ENCODE measurements at regions not wholly inside any gene's neighbourhood (a gene's known extent, or its start where the extent isn't known, plus 50 kb on each side); places are given as distances from the start of the nearest gene placed in this dataset.

DNA sequence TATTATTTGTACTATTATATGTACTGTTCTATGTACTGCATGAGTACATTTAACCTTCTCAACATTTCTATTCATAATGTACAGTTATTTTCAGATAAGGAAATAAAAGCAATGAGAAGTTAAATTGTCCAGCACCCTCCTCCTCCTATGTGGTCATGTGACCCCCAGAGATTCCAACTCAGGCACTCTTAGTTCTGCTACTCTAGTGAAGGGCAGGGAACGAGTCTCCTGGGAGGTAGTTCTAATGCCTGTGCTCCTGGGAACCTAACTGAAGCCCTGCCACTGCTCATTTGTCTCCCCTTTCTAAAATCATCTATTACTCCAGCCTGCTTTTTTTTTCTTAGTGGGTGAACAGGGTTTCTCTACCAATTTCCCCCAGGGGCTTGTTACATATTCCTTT, 105.9 kb upstream of the GPRIN3 start:
- no peaks in the 10 kb centered on the region for H3K27me3 ChIP-seq (ENCODE audit: control insufficient read depth in 1 of 2, insufficient read depth in 2 of 2, low read length in 2 of 2)
- peaks cover 0 to 6% of the 10 kb centered on the region in 2 donors for H3K4me1 ChIP-seq (ENCODE audit: control insufficient read depth in 1 of 2, insufficient read depth in 2 of 2, low read length in 2 of 2)
- no peak overlapping the region for H3K9ac ChIP-seq (ENCODE audit: low read depth in 1 of 2, low read length in 2 of 2)
- H3K36me3 ChIP-seq (ENCODE audit: control insufficient read depth in 1 of 2, insufficient read depth in 2 of 2, low read length in 2 of 2) = no peaks in the 10 kb centered on the region
- H3K9me3 ChIP-seq (ENCODE audit: control insufficient read depth in 1 of 2, low read length in 2 of 2) = no peaks in the 10 kb centered on the region
- H3K4me3 ChIP-seq (ENCODE audit: low read depth in 1 of 2, low read length in 2 of 2) = no peak overlapping the region
- H3K27ac ChIP-seq (ENCODE audit: low read depth, low read length) = no peak overlapping the region

DNA sequence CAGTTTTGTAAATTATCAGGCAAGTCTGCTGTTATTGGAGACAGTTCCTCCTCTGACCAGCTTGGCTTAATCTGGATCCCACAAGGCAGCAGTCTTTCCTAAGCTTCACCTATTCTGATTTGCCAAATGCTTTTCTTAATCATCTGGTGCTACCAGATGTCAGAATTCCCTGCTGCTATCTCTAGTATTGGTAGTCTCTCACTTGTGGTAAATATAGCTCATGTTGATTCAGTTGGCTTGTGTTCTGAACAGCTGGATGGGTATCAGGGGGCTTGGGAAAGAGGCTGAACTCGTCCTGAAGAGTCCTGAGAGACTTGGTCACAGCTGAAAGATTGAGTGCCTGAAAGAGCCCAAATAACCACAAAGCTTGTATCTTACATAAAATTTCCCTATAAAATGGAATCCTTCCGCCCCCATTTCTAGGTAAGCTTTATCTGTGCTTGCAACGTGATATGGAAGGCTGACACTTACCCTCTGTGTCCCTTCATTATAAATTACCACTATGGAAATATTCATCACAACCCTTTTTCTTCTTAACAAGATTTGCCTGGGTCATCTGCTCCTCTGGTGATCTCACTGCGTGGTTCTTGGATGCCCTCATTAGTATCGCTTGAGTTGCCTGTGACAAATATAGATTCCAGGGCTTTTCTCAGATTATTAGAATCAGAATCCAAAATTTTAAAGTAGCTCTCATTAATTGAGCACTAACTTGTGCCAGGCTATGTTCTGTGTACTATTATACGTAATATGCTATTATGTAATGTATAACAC, 104.1 kb upstream of the GPRIN3 start:
- peaks cover 0 to under 1% of the 10 kb centered on the region in 2 donors for H3K4me1 ChIP-seq (ENCODE audit: control insufficient read depth in 1 of 2, insufficient read depth in 2 of 2, low read length in 2 of 2)
- no peak overlapping the region for H3K4me3 ChIP-seq (ENCODE audit: low read depth in 1 of 2, low read length in 2 of 2)
- H3K36me3 ChIP-seq (ENCODE audit: control insufficient read depth in 1 of 2, insufficient read depth in 2 of 2, low read length in 2 of 2) = no peaks in the 10 kb centered on the region
- no peak overlapping the region for H3K27ac ChIP-seq (ENCODE audit: low read depth, low read length)
- H3K27me3 ChIP-seq (ENCODE audit: control insufficient read depth in 1 of 2, insufficient read depth in 2 of 2, low read length in 2 of 2) = no peaks in the 10 kb centered on the region
- H3K9ac ChIP-seq (ENCODE audit: low read depth in 1 of 2, low read length in 2 of 2) = no peak overlapping the region
- H3K9me3 ChIP-seq (ENCODE audit: control insufficient read depth in 1 of 2, low read length in 2 of 2) = no peaks in the 10 kb centered on the region

DNA sequence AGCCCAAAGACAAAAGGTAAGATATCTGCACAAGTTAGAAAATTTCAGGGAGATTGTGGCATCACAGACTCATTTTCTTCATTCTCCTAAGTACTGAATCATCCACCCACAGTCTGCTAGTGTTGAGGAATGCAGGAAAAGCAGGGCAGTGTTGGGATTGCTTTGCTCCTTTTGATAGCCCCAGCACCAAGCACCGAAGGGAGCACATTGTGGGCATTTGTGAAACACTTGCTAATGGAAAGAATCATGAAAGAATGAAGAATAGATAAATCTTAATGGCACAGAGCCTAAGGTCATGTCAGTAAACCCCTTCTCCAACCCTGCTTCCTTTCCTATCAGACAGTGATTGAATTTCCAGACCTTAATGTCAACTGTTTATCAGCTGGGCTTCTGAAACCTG, 103.1 kb upstream of the GPRIN3 start:
- H3K36me3 ChIP-seq (ENCODE audit: control insufficient read depth in 1 of 2, insufficient read depth in 2 of 2, low read length in 2 of 2) = no peaks in the 10 kb centered on the region
- no peak overlapping the region for H3K4me3 ChIP-seq (ENCODE audit: low read depth in 1 of 2, low read length in 2 of 2)
- no peak overlapping the region for H3K9ac ChIP-seq (ENCODE audit: low read depth in 1 of 2, low read length in 2 of 2)
- no peak overlapping the region for H3K27ac ChIP-seq (ENCODE audit: low read depth, low read length)
- H3K4me1 ChIP-seq (ENCODE audit: control insufficient read depth in 1 of 2, insufficient read depth in 2 of 2, low read length in 2 of 2) = no peaks in the 10 kb centered on the region
- H3K9me3 ChIP-seq (ENCODE audit: control insufficient read depth in 1 of 2, low read length in 2 of 2) = no peaks in the 10 kb centered on the region
- H3K27me3 ChIP-seq (ENCODE audit: control insufficient read depth in 1 of 2, insufficient read depth in 2 of 2, low read length in 2 of 2) = no peaks in the 10 kb centered on the region

DNA sequence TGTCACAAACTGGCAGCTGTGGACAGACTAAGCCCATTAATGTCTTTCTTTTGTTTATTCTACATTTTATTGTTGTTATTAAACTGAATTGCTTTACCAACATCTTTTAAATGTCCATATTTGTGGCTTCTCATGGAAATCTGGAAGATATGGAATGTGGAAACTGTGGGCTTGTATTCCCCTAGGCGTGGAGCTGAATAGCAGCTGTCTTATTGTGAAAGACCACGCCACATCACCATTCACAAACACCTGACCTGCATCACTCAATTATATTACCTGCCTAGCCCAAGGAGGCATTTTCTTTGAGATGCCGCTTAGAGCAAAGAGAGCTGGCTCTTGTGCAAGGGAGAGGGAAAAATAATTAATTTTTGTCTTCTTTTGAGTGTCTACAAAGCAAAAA, 96.9 kb upstream of the GPRIN3 start:
- Histone ChIP-seq H3K9me3 (ENCODE audit: control insufficient read depth in 1 of 2, low read length in 2 of 2) (no peaks in the 10 kb centered on the region), H3K36me3 (ENCODE audit: control insufficient read depth in 1 of 2, insufficient read depth in 2 of 2, low read length in 2 of 2) (no peaks in the 10 kb centered on the region), H3K4me3 (ENCODE audit: low read depth in 1 of 2, low read length in 2 of 2) (no peak overlapping the region), H3K4me1 (ENCODE audit: control insufficient read depth in 1 of 2, insufficient read depth in 2 of 2, low read length in 2 of 2) (no peaks in the 10 kb centered on the region), H3K27me3 (ENCODE audit: control insufficient read depth in 1 of 2, insufficient read depth in 2 of 2, low read length in 2 of 2) (no peaks in the 10 kb centered on the region), H3K9ac (ENCODE audit: low read depth in 1 of 2, low read length in 2 of 2) (no peak overlapping the region), H3K27ac (ENCODE audit: low read depth, low read length) (no peak overlapping the region)

DNA sequence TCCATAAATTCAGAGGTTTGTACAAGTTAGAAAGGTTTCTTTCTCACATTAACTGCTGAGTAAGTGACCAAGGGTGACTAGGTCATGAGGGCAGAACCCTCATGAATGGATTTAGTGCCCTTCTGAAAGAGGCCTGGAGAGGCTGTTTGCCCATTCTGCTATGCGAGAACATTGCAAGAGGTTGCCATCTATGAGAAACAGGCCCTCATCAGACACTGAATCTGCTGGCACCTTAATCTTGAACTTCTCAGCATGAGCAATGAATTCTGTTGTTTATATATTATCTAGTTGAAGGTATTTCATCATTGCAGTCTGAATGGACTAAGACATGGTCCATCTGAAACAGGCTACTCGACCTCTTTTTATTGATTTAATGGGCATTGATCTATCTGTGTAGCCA, 96.2 kb upstream of the GPRIN3 start:
- no peak overlapping the region for H3K27ac ChIP-seq (ENCODE audit: low read depth, low read length)

DNA sequence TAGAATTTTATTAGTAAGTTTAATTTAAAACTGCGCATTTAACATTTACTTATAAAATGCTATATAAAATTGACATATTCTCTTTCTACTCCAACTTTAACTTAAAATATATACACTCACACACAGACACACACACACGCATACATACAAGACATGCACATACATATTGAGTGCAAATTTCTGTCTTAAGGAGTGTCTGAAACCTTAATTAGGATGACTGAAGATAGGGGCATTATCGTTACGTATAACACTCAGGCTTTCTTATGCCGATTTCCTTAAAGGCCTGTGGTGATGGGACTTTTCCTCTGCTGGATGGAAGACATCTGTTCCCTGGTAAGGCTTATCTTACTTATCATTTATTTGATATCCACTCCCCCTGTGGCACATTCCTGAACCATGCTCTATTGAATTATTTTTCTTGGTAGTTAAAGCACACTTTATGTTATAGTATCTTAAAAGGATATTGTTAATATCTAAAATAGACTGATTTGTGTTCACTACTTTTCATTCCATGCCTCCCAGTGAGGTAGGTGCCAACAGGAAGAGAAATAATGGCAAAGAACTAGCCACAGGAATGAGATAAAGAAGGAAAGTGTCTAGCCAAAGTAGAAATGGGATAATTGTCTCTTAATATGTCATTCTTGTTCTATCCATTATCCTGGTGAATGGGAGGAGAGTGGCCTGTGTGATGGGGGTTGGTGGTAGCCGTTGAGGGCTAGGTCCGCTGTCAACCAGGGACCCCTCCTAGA, 92.9 kb upstream of the GPRIN3 start:
- Histone ChIP-seq H3K4me3 (ENCODE audit: low read depth in 1 of 2, low read length in 2 of 2) (no peak overlapping the region), H3K9me3 (ENCODE audit: control insufficient read depth in 1 of 2, low read length in 2 of 2) (no peaks in the 10 kb centered on the region), H3K4me1 (ENCODE audit: control insufficient read depth in 1 of 2, insufficient read depth in 2 of 2, low read length in 2 of 2) (no peaks in the 10 kb centered on the region), H3K27ac (ENCODE audit: low read depth, low read length) (no peak overlapping the region), H3K9ac (ENCODE audit: low read depth in 1 of 2, low read length in 2 of 2) (no peak overlapping the region), H3K27me3 (ENCODE audit: control insufficient read depth in 1 of 2, insufficient read depth in 2 of 2, low read length in 2 of 2) (no peaks in the 10 kb centered on the region), H3K36me3 (ENCODE audit: control insufficient read depth in 1 of 2, insufficient read depth in 2 of 2, low read length in 2 of 2) (no peaks in the 10 kb centered on the region)

More for the DNA sequence above, 96.2 kb upstream of the GPRIN3 start:
- Histone ChIP-seq H3K36me3 (ENCODE audit: control insufficient read depth in 1 of 2, insufficient read depth in 2 of 2, low read length in 2 of 2) (no peaks in the 10 kb centered on the region), H3K9me3 (ENCODE audit: control insufficient read depth in 1 of 2, low read length in 2 of 2) (no peaks in the 10 kb centered on the region), H3K27me3 (ENCODE audit: control insufficient read depth in 1 of 2, insufficient read depth in 2 of 2, low read length in 2 of 2) (no peaks in the 10 kb centered on the region), H3K9ac (ENCODE audit: low read depth in 1 of 2, low read length in 2 of 2) (no peak overlapping the region), H3K4me3 (ENCODE audit: low read depth in 1 of 2, low read length in 2 of 2) (no peak overlapping the region), H3K4me1 (ENCODE audit: control insufficient read depth in 1 of 2, insufficient read depth in 2 of 2, low read length in 2 of 2) (no peaks in the 10 kb centered on the region)

DNA sequence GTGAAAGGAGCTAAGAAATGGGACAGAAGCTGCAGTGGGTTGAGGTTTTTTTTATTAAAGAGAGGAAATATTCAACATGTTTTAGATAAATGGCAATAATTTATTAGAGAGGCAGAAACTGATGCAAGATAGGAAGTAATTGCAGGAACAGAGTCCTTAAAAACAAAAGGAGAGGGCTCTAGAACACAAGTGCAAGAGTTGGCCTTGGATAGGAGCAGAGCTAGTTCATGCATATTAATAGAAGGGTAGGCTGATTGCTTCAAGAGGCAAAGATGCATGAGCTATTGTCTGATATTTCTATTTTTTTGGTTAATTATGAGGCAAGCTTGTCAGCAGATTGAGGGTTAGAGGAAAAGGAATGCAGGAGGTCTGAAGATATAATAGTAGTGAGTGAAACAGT, 91.0 kb upstream of the GPRIN3 start:
- H3K4me1 ChIP-seq (ENCODE audit: control insufficient read depth in 1 of 2, insufficient read depth in 2 of 2, low read length in 2 of 2) = no peaks in the 10 kb centered on the region
- no peaks in the 10 kb centered on the region for H3K36me3 ChIP-seq (ENCODE audit: control insufficient read depth in 1 of 2, insufficient read depth in 2 of 2, low read length in 2 of 2)
- no peak overlapping the region for H3K27ac ChIP-seq (ENCODE audit: low read depth, low read length)
- no peak overlapping the region for H3K9ac ChIP-seq (ENCODE audit: low read depth in 1 of 2, low read length in 2 of 2)
- H3K9me3 ChIP-seq (ENCODE audit: control insufficient read depth in 1 of 2, low read length in 2 of 2) = no peaks in the 10 kb centered on the region
- H3K27me3 ChIP-seq (ENCODE audit: control insufficient read depth in 1 of 2, insufficient read depth in 2 of 2, low read length in 2 of 2) = no peaks in the 10 kb centered on the region
- no peak overlapping the region for H3K4me3 ChIP-seq (ENCODE audit: low read depth in 1 of 2, low read length in 2 of 2)

DNA sequence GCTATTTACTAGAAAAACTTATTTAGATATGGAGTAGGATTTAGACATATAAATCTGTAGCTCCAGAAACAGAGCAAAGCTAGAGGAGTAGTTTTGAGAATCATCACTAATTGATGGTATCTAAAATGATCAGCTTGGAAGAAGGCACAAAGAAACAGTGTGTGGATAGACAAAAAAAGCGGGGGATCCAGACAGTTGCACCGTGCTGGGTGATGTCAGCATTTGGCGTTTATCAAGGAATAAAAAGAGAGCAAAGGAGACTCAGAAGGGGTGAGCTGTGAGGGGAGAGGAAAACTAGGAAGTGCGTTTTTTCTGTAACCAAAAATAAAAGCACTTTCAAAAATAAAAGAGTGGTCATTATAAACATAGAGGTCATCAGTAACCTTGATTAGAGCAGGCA, 90.5 kb upstream of the GPRIN3 start:
- H3K27ac ChIP-seq (ENCODE audit: low read depth, low read length) = no peak overlapping the region
- no peaks in the 10 kb centered on the region for H3K27me3 ChIP-seq (ENCODE audit: control insufficient read depth in 1 of 2, insufficient read depth in 2 of 2, low read length in 2 of 2)
- no peaks in the 10 kb centered on the region for H3K4me1 ChIP-seq (ENCODE audit: control insufficient read depth in 1 of 2, insufficient read depth in 2 of 2, low read length in 2 of 2)
- H3K36me3 ChIP-seq (ENCODE audit: control insufficient read depth in 1 of 2, insufficient read depth in 2 of 2, low read length in 2 of 2) = no peaks in the 10 kb centered on the region
- no peak overlapping the region for H3K9ac ChIP-seq (ENCODE audit: low read depth in 1 of 2, low read length in 2 of 2)
- H3K4me3 ChIP-seq (ENCODE audit: low read depth in 1 of 2, low read length in 2 of 2) = no peak overlapping the region
- H3K9me3 ChIP-seq (ENCODE audit: control insufficient read depth in 1 of 2, low read length in 2 of 2) = no peaks in the 10 kb centered on the region

DNA sequence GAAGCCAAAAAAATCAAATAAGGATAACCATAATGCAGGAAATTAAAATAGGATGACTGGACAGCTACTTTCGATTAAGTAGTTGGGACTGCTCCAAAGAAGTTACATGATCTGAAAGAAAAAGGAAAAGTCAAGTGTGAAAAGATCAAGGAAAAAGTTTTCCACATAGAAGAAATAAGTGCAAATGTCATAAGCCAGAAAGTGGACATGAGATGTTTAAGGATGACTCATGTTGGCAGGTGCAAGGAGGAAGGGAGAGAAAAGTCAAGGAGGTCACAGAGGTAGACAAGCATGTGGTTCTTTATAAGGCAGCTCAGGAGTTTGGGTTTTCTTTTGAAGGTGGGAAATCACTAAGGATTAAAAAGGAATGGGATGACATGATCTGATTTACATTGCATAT, 89.8 kb upstream of the GPRIN3 start:
- Histone ChIP-seq H3K4me1 (ENCODE audit: control insufficient read depth in 1 of 2, insufficient read depth in 2 of 2, low read length in 2 of 2) (no peaks in the 10 kb centered on the region), H3K36me3 (ENCODE audit: control insufficient read depth in 1 of 2, insufficient read depth in 2 of 2, low read length in 2 of 2) (no peaks in the 10 kb centered on the region), H3K27ac (ENCODE audit: low read depth, low read length) (no peak overlapping the region), H3K27me3 (ENCODE audit: control insufficient read depth in 1 of 2, insufficient read depth in 2 of 2, low read length in 2 of 2) (no peaks in the 10 kb centered on the region), H3K9me3 (ENCODE audit: control insufficient read depth in 1 of 2, low read length in 2 of 2) (no peaks in the 10 kb centered on the region), H3K9ac (ENCODE audit: low read depth in 1 of 2, low read length in 2 of 2) (no peak overlapping the region), H3K4me3 (ENCODE audit: low read depth in 1 of 2, low read length in 2 of 2) (no peak overlapping the region)

DNA sequence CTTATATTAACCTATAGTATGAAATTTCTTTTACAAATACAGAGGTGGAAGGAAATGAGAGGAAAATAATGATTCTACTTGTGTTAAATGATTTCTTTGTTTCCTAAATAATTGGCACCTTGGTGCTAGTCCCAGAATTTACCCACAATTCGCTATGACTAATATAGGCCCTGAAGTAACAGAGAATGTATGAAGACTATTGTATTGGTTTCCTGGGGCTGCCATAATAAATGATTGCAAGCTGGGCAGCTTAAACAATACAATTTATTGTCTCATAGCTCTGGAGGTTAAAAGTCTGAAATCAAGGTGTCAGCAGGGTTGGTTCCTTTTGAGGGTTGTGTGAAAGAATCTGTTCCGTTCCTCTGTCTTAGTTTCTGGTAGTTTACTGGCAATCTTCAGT, 74.8 kb upstream of the GPRIN3 start:
- Histone ChIP-seq H3K4me3 (ENCODE audit: low read depth in 1 of 2, low read length in 2 of 2) (no peak overlapping the region), H3K4me1 (ENCODE audit: control insufficient read depth in 1 of 2, insufficient read depth in 2 of 2, low read length in 2 of 2) (no peaks in the 10 kb centered on the region), H3K36me3 (ENCODE audit: control insufficient read depth in 1 of 2, insufficient read depth in 2 of 2, low read length in 2 of 2) (no peaks in the 10 kb centered on the region)

More for the DNA sequence above, 74.8 kb upstream of the GPRIN3 start:
- Histone ChIP-seq H3K27ac (ENCODE audit: low read depth, low read length) (no peak overlapping the region), H3K9me3 (ENCODE audit: control insufficient read depth in 1 of 2, low read length in 2 of 2) (no peaks in the 10 kb centered on the region), H3K9ac (ENCODE audit: low read depth in 1 of 2, low read length in 2 of 2) (no peak overlapping the region), H3K27me3 (ENCODE audit: control insufficient read depth in 1 of 2, insufficient read depth in 2 of 2, low read length in 2 of 2) (no peaks in the 10 kb centered on the region)
